Head of caudate nucleus (tissue), 42 donors: ENCODE measurements at regions not wholly inside any gene's neighbourhood (a gene's known extent, or its start where the extent isn't known, plus 50 kb on each side); places are given as distances from the start of the nearest gene placed in this dataset.
"Not testable (repeated sequence)": the region's sequence is repeated elsewhere in the genome, so short reads cannot be mapped to it uniquely, and the experiment has no call there.

Experiments used
- DNase-seq, 42 donors: peaks; one replicate each; pipeline versions ENCODE4 v3.0.0 to v3.0.0-alpha.2; 2020 to 2021; ENCODE audit warnings: mixed read lengths in 7 of 42
- intact Hi-C: fragments of 100-400 bp; cut with DNase I; formaldehyde crosslinking; loops from one replicate; pipeline ENCODE4 v1.15.0; 2022

- intact Hi-C loops = no loop called here
- no peak for DNase-seq
Observed at GRCh38 chr3:145088917-145089316, 1072.1 kb downstream of the PLOD2 start.

GRCh38 chr3:145089337-145089736 is 1071.6 kb downstream of the PLOD2 start:
- DNase-seq = no peak
- intact Hi-C loops = no loop called here

GRCh38 chr3:145094355-145094941 is 1066.5 kb downstream of the PLOD2 start:
- intact Hi-C loops = no loop called here
- DNase-seq = peak in 3 of 42 donors; percentile 6 to 16 (median 9)

GRCh38 chr3:145111141-145111540 is 1049.8 kb downstream of the PLOD2 start:
- intact Hi-C loops, DNase-seq: not testable (repeated sequence)

- DNase-seq = no peak
- intact Hi-C loops = no loop called here
Observed at GRCh38 chr3:145116769-145117168, 1044.2 kb downstream of the PLOD2 start.

- DNase-seq = no peak
- intact Hi-C loops = no loop called here
Observed at GRCh38 chr3:145118303-145118702, 1042.7 kb downstream of the PLOD2 start.

- intact Hi-C loops = no loop called here
- no peak for DNase-seq
Observed at GRCh38 chr3:145124900-145125678, 1035.9 kb downstream of the PLOD2 start.

GRCh38 chr3:145133281-145133680 is 1027.7 kb downstream of the PLOD2 start:
- no peak for DNase-seq
- intact Hi-C loops = no loop called here

- intact Hi-C loops = no loop called here
- DNase-seq = no peak
Observed at GRCh38 chr3:145134738-145135137, 1026.2 kb downstream of the PLOD2 start.

GRCh38 chr3:145144361-145144760 is 1016.6 kb downstream of the PLOD2 start:
- DNase-seq = no peak
- intact Hi-C loops = no loop called here

- intact Hi-C loops = no loop called here
- DNase-seq = no peak
Observed at GRCh38 chr3:145145461-145145860, 1015.5 kb downstream of the PLOD2 start.

- intact Hi-C loops = no loop called here
- no peak for DNase-seq
Observed at GRCh38 chr3:145159640-145160039, 1001.3 kb downstream of the PLOD2 start.

GRCh38 chr3:145170121-145170520 is 990.9 kb downstream of the PLOD2 start:
- DNase-seq = no peak
- intact Hi-C loops = no loop called here

- intact Hi-C loops = no loop called here
Observed at GRCh38 chr3:145175626-145176025, 985.4 kb downstream of the PLOD2 start.

GRCh38 chr3:145176907-145177306 is 984.1 kb downstream of the PLOD2 start:
- no peak for DNase-seq
- intact Hi-C loops = no loop called here

More at GRCh38 chr3:145175626-145176025, 985.4 kb downstream of the PLOD2 start:
- no peak for DNase-seq

GRCh38 chr3:145177828-145178227 is 983.2 kb downstream of the PLOD2 start:
- intact Hi-C loops = no loop called here
- DNase-seq = no peak

GRCh38 chr3:145182196-145182911 is 978.6 kb downstream of the PLOD2 start:
- DNase-seq = no peak
- intact Hi-C loops = no loop called here

- intact Hi-C loops = no loop called here
Observed at GRCh38 chr3:145183261-145183660, 977.7 kb downstream of the PLOD2 start.

GRCh38 chr3:145188079-145188770 is 972.8 kb downstream of the PLOD2 start:
- DNase-seq = no peak
- intact Hi-C loops = no loop called here

More at GRCh38 chr3:145183261-145183660, 977.7 kb downstream of the PLOD2 start:
- no peak for DNase-seq

- DNase-seq = no peak
- intact Hi-C loops = no loop called here
Observed at GRCh38 chr3:145190138-145190537, 970.8 kb downstream of the PLOD2 start.
